ENCODE measurements at regions not wholly inside any gene's neighbourhood (a gene's known extent, or its start where the extent isn't known, plus 50 kb on each side); places are given as distances from the start of the nearest gene placed in this dataset.

DNA sequence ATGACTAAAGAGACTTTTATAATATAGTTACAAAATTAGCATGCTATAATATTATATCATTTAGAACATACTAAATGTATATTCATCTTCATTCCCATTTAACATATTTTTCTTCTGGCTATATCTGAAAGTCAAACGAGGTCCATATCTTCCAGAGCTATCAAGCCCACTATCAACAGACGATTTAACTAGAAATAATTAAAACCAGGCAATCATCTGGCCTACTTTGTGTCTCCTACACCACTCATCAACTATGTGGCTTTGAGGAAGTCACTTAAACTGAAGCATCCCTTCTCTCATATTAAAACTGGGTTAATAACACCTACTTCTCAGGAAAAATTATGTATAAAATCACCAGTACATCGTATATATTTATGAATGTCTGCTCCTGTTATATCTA lies 1330.5 kb upstream of the PABPC4L start:
- no peak for TF ChIP-seq ZFX (IDR thresholded peaks at IDR 0.05)
- TF ChIP-seq CTCF (conservative IDR thresholded peaks at IDR 0.05): no peak
- no peak overlapping the region for H3K27ac ChIP-seq

DNA sequence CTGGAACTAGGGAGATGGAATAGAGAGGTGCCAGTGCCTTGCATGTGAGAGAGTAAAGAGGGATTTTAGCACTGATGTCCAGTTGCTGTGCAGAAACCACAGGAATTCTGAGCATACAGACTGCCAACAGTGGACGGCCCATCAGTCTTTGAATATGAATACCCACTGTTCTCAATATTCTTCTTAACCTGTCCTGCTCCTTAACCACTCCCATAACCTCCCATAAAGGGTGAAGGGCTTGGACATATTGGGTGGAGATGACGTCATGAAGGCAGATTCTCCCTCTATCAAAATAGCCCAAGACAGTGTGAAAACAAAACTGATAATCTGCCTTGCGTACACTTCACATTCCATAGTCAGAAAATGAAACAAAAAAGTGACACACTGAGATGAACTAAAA lies 1313.7 kb upstream of the PABPC4L start:
- TF ChIP-seq ZFX (IDR thresholded peaks at IDR 0.05) (no peak), CTCF (conservative IDR thresholded peaks at IDR 0.05) (no peak)

DNA sequence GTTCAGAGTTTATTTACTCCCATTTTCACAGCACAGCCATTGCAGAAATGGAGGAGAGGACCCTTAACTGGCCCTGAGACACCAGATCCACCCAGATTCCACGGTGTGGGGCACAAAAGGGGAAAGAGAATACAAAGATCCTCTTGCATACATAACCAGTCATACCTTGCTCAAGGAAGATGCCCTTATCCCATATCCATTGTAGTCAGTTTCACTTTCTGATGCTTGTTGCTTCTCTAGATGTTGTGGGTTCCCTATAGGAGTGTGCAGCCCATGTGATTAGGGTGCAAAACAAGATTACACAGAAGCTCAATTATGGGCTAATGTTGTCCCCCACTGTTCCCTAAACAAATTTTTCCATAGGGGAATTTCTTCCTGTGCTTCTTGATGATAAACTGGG lies 1309.0 kb upstream of the PABPC4L start:
- no peak for TF ChIP-seq ZFX (IDR thresholded peaks at IDR 0.05)
- TF ChIP-seq CTCF (conservative IDR thresholded peaks at IDR 0.05): no peak
- H3K27ac ChIP-seq: no peak overlapping the region

More for the DNA sequence above, 1313.7 kb upstream of the PABPC4L start:
- H3K27ac ChIP-seq: no peak overlapping the region

- TF ChIP-seq ZFX (IDR thresholded peaks at IDR 0.05) (no peak), CTCF (conservative IDR thresholded peaks at IDR 0.05) (no peak)
- no peak overlapping the region for H3K27ac ChIP-seq
Measured at GRCh38 chr4:135508006-135508714, 1306.6 kb upstream of the PABPC4L start.

- H3K27ac ChIP-seq: no peak overlapping the region
- TF ChIP-seq ZFX (IDR thresholded peaks at IDR 0.05): no peak
- no peak for TF ChIP-seq CTCF (conservative IDR thresholded peaks at IDR 0.05)
Measured at GRCh38 chr4:135497563-135498152, 1296.1 kb upstream of the PABPC4L start.

GRCh38 chr4:135492439-135492838 lies 1290.8 kb upstream of the PABPC4L start:
- TF ChIP-seq CTCF (conservative IDR thresholded peaks at IDR 0.05) (no peak), ZFX (IDR thresholded peaks at IDR 0.05) (no peak)
- no peak overlapping the region for H3K27ac ChIP-seq

DNA sequence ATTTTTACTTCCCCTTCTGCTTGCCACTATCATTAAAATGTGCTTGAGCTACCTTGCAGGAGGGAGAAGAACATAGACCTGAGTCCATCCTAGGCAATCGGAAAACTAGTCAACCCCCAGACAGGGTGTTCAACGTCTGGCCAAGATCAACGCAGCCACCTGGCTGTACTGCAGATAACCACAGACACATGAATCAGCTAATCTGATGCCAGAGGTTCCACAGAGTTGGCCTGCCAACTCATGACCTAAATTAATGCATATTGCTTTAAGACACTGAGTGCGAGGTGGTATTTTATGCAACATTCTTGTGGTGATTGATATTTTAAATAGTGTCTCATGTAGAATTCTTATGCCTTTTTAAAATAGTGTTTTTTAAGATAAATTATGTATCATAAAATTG lies 1283.8 kb upstream of the PABPC4L start:
- H3K27ac ChIP-seq: no peak overlapping the region
- TF ChIP-seq CTCF (conservative IDR thresholded peaks at IDR 0.05) (no peak), ZFX (IDR thresholded peaks at IDR 0.05) (no peak)
